SH-SY5Y (cell line): ENCODE measurements at regions not wholly inside any gene's neighbourhood (a gene's known extent, or its start where the extent isn't known, plus 50 kb on each side); places are given as distances from the start of the nearest gene placed in this dataset.

Experiments used
- GATA2 ChIP-seq: IDR thresholded peaks from 2 replicates; pipeline ENCODE4 v1.6.1; 2011; ENCODE audit warnings: mild to moderate bottlenecking, low read depth, low read length
- GATA3 ChIP-seq: IDR thresholded peaks from 2 replicates; pipeline ENCODE4 v1.6.1; 2011; ENCODE audit warnings: low read depth, mild to moderate bottlenecking, low read length, moderate library complexity

DNA sequence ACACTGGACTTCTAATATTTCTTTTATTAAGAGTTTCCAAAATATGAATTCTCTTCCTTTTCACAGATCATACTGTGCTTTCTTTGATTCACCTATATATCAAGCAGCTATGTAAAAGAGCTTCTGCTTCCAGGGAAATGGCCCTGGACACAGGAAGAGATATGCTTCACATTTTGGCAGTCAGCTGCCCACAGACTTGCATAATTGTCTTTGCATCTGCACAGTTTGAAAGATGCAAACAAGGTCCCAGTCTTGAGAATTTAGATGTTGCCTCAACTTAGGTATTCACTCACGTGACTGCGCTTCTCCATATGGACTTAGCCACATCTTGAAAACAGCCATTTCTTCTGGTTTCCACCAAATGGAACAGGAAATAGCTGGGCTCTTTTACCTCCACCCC, 92.3 kb upstream of the POU2AF2 start:
- no peak for TF ChIP-seq GATA3
- TF ChIP-seq GATA2, result no peak
